Hepatocyte (in vitro differentiated cells): ENCODE measurements at regions not wholly inside any gene's neighbourhood (a gene's known extent, or its start where the extent isn't known, plus 50 kb on each side); places are given as distances from the start of the nearest gene placed in this dataset.

Experiments
- DNase-seq: peaks from one replicate; pipeline ENCODE4 v3.0.0-alpha.2; 2016; ENCODE audit warnings: low spot score
- H2AFZ ChIP-seq: fragments of 200-600 bp; sonication (generic); 2 replicates; pipeline ENCODE4 v1.6.0; 2016; ENCODE audit warnings: antibody characterized with exemption, mild to moderate bottlenecking
- H3K27ac ChIP-seq: fragments of 200-600 bp; sonication (generic); 2 replicates; pipeline ENCODE4 v1.5.1; 2016; ENCODE audit warnings: mild to moderate bottlenecking
- H3K27me3 ChIP-seq: fragments of 200-600 bp; sonication (generic); 2 replicates; pipeline ENCODE4 v1.6.1; 2016
- H3K36me3 ChIP-seq: fragments of 200-600 bp; sonication (generic); replicated peaks from 2 replicates; pipeline ENCODE4 v1.5.1; 2016; ENCODE audit warnings: low read depth; ENCODE audit not compliant: insufficient read depth
- H3K4me1 ChIP-seq: fragments of 200-600 bp; sonication (generic); 2 replicates; pipeline ENCODE4 v1.5.1; 2016; ENCODE audit warnings: mild to moderate bottlenecking, moderate library complexity; ENCODE audit not compliant: insufficient read depth
- H3K4me2 ChIP-seq: fragments of 200-600 bp; sonication (generic); 2 replicates; pipeline ENCODE4 v1.6.0; 2016
- H3K4me3 ChIP-seq: fragments of 200-600 bp; sonication (generic); 2 replicates; pipeline ENCODE4 v1.5.1; 2016; ENCODE audit warnings: mild to moderate bottlenecking
- H3K79me2 ChIP-seq: fragments of 200-600 bp; sonication (generic); 2 replicates; pipeline ENCODE4 v1.6.0; 2017; ENCODE audit warnings: mild to moderate bottlenecking
- H3K9me2 ChIP-seq: fragments of 200-600 bp; sonication (generic); replicated peaks from 2 replicates; pipeline ENCODE4 v1.6.0; 2017; ENCODE audit warnings: mild to moderate bottlenecking; ENCODE audit not compliant: insufficient read depth
- H3K9me3 ChIP-seq: fragments of 200-600 bp; sonication (generic); 2 replicates; pipeline ENCODE4 v1.5.1; 2016; ENCODE audit warnings: low read depth, mild to moderate bottlenecking
- H4K20me1 ChIP-seq: fragments of 200-600 bp; sonication (generic); 2 replicates; pipeline ENCODE4 v1.6.0; 2016; ENCODE audit warnings: mild to moderate bottlenecking; ENCODE audit not compliant: insufficient read depth, poor library complexity, severe bottlenecking
- CTCF ChIP-seq: fragments of 200-600 bp; sonication (generic); IDR thresholded peaks from 2 replicates; pipeline ENCODE4 v1.5.1; 2016; ENCODE audit warnings: antibody characterized with exemption, mild to moderate bottlenecking; ENCODE audit not compliant: poor library complexity
- EZH2 ChIP-seq: fragments of 200-600 bp; sonication (generic); IDR thresholded peaks from 2 replicates; pipeline ENCODE4 v1.6.1; 2016; ENCODE audit warnings: antibody characterized with exemption, mild to moderate bottlenecking, borderline replicate concordance
- EZH2phosphoT487 ChIP-seq: fragments of 200-600 bp; sonication (generic); IDR thresholded peaks from one replicate; pipeline ENCODE4 v1.6.1; 2018; ENCODE audit warnings: antibody characterized with exemption, mild to moderate bottlenecking, low read depth, moderate library complexity; ENCODE audit not compliant: unreplicated experiment, severe bottlenecking
- WGBS: methylation state at CpG from one replicate; pipeline ENCODE4 v1.1.6; 2016; ENCODE audit warnings: low lambda C conversion rate; ENCODE audit errors: missing lambda C conversion rate; 5-methylcytosine and 5-hydroxymethylcytosine counted together

DNA sequence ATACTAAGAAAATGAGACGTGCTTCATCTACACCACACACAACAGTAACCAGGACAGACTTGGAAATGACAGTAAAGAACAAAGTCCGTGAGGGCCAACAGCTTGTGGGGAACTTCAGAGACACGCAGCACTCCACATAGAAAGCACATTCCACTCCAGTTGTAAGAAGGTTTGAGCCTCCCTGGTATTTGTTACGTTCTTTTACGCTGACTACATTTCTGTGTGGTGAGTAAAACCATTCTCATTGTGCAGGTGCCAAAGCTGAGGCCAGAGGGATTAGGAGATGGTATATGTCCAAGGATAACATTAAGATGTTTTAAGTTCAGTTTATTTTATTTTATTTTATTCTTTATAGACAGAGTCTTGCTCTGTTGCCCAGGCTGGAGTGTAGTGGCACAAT is 1189.9 kb downstream of the UQCRFS1 start:
- DNase-seq: peak; percentile 21
- no peaks in the 10 kb centered on the region for H3K4me1 ChIP-seq
- no peaks in the 10 kb centered on the region for H3K79me2 ChIP-seq
- 64% methylated on average over 5 of the region's 5 CpGs for WGBS
- no peak overlapping the region for H2AFZ ChIP-seq
- no peak overlapping the region for H3K4me2 ChIP-seq
- H3K9me3 ChIP-seq: no peaks in the 10 kb centered on the region
- H3K27ac ChIP-seq: no peak overlapping the region
- H3K36me3 ChIP-seq: no peaks in the 10 kb centered on the region
- no peaks in the 10 kb centered on the region for H3K9me2 ChIP-seq
- H3K27me3 ChIP-seq: no peaks in the 10 kb centered on the region
- H4K20me1 ChIP-seq: no peaks in the 10 kb centered on the region
- TF ChIP-seq EZH2phosphoT487 (no peak), CTCF (no peak), EZH2 (no peak)
- no peak overlapping the region for H3K4me3 ChIP-seq

GRCh38 chr19:28022506-28022905 is 1190.4 kb downstream of the UQCRFS1 start:
- no peak overlapping the region for H2AFZ ChIP-seq
- TF ChIP-seq CTCF (no peak), EZH2phosphoT487 (no peak), EZH2 (no peak)
- no peak overlapping the region for H3K4me3 ChIP-seq
- 90% methylated on average over 7 of the region's 7 CpGs for WGBS
- H3K27ac ChIP-seq: no peak overlapping the region
- no peaks in the 10 kb centered on the region for H3K4me1 ChIP-seq
- H3K27me3 ChIP-seq: no peaks in the 10 kb centered on the region
- no peaks in the 10 kb centered on the region for H4K20me1 ChIP-seq
- H3K36me3 ChIP-seq: no peaks in the 10 kb centered on the region
- H3K9me2 ChIP-seq: no peaks in the 10 kb centered on the region
- H3K9me3 ChIP-seq: no peaks in the 10 kb centered on the region
- no peak overlapping the region for H3K4me2 ChIP-seq
- H3K79me2 ChIP-seq: no peaks in the 10 kb centered on the region
- no peak for DNase-seq

DNA sequence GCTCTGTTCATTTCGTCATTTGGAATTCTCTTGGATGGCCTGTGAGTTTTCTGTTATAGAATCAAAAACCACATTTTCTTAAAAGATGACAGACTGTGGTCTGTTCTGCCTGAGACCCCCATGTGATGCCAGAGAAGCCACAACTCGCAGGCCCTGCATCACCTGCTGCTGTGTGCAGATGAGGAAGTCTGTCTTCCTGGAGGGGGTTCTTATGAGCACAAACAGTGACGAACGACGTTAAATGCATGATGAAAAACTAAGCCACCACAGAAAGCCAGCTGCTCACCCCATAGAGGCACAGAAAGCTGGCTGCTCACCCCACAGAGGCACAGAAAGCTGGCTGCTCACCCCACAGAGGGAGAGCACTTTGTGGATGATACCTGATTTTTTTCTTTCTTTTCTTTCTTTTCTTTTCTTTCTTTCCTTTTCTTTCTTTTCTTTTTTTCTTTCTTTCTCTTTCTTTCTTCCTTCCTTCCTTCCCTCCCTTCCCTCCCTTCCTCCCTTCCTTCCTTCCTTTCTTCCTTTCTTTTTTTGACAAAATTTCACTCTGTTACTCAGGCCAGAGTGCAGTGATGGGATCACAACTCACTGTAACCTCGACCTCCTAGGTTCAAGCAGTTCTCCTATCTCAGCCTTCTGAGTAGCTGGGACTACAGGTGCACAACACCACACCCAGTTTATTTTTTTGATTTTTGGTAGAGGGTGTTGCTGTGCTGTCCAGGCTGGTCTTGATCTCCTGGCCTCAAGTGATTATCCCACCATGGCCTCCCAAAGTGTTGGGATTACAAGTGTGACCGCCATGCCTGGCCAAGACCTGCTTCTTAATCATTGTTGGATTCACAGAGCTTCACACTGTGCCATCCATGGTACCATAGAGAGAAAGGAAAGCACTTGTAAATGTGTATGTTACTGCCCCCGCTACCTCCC is 1191.4 kb downstream of the UQCRFS1 start:
- Histone ChIP-seq H3K4me1 (no peaks in the 10 kb centered on the region), H4K20me1 (no peaks in the 10 kb centered on the region), H2AFZ (no peak overlapping the region), H3K4me3 (no peak overlapping the region), H3K9me2 (no peaks in the 10 kb centered on the region), H3K79me2 (no peaks in the 10 kb centered on the region), H3K27me3 (no peaks in the 10 kb centered on the region), H3K36me3 (no peaks in the 10 kb centered on the region), H3K27ac (no peak overlapping the region), H3K9me3 (no peaks in the 10 kb centered on the region), H3K4me2 (no peak overlapping the region)
- TF ChIP-seq CTCF (no peak), EZH2 (no peak), EZH2phosphoT487 (no peak)
- DNase-seq: no peak
- 74% methylated on average over 8 of the region's 8 CpGs for WGBS
